Muscle of arm (tissue), 1 donor: ENCODE measurements at regions not wholly inside any gene's neighbourhood (a gene's known extent, or its start where the extent isn't known, plus 50 kb on each side); places are given as distances from the start of the nearest gene placed in this dataset.
"Not testable (repeated sequence)": the region's sequence is repeated elsewhere in the genome, so short reads cannot be mapped to it uniquely, and the experiment has no call there.

ENCODE experiments used
- DNase-seq: peaks from one replicate; pipeline ENCODE4 v3.0.0-alpha.2; 2013

DNA sequence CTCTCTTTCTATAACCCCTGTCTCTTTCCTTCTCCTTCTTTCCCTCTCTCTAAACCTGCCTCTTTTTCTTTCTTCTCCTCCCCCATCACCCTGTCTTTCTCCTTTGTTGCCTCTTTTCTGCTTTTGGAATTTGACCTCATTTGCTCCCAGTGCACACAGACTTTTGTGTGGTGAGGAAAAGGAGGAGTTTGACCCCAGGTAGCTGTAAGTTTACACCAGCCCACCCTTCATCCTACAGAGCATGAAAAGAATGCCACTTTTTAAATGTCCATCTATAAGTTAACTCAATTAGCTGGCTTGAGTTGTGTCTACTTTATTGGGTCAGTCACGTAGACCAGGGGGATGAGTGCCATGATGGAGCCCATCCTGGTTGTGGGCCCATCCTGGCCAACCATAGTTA, 146.8 kb upstream of the SLC38A2 start:
- no peak for DNase-seq

DNA sequence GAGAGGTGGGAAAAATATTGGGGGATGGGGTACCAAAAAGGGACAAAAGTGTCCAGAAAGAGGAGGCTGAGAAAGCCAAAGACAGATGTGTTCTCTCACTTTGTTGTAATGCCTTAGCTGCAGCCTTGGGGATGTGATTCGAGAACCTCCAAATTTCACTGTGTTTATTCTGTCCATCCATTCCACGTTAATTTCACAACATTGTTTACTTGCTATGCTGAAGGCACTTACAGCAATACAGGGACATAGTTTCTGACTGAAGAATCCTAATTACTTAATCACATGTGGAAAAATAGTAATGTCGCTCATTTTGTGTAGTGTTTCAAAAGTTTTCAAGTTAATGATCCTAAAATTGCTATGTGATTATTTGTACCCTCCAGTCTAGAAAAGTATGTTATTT, 146.2 kb upstream of the SLC38A2 start:
- DNase-seq: no peak

DNA sequence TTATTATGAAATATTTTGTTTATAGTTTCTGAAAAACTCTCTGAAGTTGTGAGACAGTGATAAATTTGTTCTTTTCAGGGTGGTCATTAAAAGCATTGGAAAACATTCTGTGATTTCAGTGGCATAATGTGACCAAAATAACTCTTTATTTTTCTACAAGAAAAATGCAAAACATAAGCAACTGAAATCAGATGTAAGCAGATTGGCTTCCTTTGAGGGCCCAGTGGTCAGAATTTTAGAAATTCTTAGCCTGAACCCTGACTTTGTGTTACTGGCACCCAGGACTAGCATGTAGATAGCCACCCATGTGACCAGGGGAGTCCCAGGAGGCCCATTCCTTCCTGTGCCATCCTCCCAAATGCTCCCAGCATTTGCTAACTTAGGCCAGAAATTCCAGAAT, 145.6 kb upstream of the SLC38A2 start:
- no peak for DNase-seq

DNA sequence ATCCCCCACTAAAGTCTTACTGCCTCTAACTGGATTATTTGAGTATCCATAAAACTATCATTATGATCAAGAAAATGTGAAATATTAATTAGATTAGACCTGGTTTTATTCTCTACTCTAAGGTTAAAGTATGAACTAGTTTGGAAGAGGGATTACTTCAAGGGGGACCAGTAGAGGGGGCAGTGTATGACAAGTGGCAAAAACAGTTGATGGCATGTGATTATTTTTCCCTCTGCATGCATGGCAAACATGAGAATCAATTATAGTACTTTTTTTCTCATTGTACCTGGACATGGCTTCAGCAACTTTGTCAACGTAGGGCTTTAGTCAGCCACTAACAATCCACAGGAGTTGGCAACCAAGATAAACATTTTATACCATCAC, 145.0 kb upstream of the SLC38A2 start:
- DNase-seq: no peak

DNA sequence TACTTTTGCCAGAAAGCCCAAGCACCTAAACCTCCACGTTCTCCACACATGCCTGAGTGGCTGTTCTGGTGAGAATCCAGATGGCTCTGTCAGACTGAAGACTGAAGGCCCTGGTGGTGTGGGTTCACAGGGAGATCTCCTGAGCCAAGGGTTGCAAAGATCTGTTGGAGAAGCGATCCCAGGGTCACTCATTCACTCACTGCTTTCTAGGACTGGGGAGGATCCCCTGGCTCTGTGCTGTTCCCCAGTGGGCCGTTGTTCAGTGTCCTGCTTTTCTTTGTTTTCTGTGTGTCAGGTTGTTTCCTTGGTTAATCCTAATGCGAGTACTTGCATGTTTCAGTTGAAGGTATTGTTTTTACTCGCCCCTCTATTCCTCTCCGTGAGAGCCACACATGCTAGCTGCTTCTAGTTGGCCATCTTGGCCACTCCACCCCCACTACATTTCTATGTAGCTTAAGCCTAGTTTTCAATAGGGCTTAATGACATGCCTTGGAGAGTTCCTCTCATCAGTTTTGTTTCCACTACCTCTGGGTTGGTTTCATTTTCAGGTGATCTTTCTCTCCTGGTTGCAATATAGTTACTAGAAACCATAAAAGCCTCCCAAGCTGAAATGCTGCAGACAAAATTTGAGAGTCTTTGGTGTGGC, 144.5 kb upstream of the SLC38A2 start:
- DNase-seq: no peak

DNA sequence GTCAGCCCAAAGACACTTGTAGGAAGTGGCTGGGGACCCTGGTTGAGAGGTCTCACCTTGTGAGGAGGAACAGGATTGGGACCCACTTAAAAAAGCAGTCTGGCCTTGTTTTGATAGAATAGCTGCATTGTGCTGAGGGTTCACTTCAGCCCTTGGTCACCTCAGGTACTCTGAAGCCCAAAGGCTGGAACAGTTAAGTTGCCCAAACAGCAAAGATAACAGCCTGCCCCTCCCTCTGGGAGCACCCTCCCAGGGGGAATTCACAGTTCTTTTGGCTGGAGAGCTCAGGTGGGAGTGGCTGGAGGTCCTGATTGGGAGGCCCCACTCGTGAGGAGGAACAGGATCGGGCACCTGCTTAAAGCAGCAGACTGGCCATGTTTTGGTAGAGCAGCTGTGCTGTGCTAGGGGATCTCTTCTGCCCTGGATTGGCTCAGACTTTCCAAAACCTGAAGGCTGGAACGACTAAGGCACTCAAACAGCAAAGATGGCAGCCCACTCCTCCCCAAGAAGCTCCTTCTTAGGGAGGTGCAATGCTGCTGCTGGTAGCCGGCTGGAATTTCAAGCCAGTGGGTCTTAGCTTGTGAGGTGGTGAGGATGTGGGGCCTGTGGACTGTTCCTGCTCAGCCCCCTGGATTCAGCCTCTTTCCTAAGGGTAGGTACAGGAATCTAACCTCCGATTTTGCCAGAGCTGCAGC, 143.8 kb upstream of the SLC38A2 start:
- no peak for DNase-seq

DNA sequence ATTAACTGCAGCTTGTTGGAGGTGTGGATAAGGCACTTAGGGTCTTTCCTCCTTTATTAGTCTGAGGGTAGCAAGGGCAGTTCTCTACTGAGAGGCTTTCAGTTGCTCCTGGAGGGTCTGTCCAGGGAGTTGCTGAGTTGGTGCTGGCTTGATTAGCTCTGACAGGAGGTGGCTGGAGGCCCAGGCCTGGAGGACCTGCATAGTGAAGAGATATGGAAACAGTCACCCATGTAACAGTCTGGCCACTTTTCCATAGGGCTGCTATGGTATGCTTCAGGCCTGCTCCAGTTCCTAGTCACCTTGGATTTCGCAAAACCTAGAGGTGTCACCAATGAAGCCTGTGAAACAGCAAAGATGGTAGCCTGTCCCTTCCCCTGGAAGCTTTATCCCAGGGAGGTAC, 143.3 kb upstream of the SLC38A2 start:
- DNase-seq: no peak

DNA sequence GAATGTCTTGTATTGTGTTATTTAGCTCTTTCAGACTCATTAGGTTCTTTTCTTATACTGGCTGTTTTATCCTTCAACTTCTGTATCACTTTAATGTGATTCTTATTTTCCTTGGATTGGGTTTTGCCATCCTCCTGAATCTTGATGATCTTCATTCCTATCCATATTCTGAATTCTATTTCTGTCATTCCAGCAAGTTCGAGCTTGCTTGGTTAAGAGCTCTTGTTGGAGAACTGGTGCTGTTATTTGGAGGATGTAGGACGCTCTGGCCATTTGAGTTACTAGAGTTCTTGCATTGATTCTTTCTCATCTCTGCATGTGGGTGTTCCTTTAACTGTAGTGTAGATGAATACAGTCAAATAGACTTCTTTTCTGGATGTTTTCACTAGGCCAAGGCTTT, 142.3 kb upstream of the SLC38A2 start:
- DNase-seq: no peak

DNA sequence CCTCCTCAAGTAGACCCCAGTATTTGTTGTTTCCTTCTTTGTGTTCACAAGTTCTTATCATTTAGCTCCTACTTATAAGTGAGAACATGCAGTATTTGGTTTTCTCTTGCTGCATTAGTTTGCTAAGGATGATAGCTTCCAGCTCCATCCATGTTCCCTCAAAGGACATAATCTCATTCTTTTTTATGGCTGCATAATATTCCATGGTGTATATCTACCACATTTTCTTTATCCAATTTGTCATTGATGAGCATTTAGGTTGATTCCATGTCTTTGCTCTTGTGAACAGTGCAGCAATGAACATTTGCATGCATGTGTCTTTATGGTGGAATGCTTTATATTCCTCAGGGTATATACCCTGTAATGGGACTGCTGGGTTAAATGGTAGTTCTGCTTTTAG, 137.7 kb upstream of the SLC38A2 start:
- DNase-seq: not testable (repeated sequence)

DNA sequence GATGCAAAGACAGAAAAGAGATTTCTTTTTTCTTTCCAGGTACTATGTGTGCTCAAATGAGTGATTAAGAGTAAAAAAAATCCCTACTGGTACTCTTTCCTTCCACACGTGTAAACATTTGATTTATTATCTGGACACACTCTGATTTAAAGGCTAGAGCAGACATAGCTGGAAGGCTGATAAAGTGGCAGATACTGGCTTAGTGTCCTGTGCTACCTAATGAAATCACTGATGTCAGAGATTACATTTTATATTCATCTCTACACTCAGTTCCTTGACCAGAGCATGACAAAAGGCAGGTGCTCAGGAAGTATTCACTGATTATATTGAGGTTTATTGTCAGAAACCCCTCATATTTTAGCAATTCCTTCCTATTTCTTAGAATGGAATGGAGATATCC, 136.6 kb upstream of the SLC38A2 start:
- DNase-seq: no peak

DNA sequence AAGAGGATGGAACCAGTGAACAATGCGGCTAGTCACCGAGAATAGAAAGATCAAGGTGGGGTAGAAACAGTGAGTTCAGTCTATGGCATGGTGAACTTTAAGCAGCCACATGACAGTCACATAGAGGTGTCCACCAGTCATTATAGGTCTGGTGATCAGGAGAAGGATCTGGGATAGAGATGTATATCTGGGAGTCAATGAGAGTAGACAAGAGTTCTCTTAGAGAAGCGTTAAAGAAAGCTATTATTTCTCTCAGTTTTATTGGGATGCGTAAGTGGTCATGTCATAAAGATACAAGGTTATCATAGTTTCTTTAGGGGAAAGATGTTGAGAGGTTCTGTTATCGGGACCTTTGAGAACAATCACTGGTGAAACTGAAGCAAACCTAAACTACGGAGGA, 136.1 kb upstream of the SLC38A2 start:
- DNase-seq: no peak

DNA sequence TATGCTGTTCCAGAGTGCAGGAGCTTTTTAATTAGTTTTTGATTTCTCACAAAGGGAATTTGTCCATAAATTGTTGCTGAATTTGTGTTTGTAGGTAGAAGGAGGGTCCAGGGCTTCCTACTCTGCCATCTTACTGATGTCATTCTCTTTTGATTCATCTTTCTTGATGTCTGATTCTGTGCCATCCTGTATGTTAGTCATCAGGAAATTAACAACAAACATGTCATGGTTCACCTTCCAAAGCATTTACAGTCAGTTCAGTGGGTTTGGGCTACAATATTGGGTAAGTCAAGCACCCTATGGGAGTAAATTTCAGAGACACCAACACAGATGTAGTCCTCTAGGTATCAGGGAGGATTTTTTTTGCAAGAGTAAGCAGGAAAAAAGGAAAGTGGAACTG, 135.2 kb upstream of the SLC38A2 start:
- no peak for DNase-seq

DNA sequence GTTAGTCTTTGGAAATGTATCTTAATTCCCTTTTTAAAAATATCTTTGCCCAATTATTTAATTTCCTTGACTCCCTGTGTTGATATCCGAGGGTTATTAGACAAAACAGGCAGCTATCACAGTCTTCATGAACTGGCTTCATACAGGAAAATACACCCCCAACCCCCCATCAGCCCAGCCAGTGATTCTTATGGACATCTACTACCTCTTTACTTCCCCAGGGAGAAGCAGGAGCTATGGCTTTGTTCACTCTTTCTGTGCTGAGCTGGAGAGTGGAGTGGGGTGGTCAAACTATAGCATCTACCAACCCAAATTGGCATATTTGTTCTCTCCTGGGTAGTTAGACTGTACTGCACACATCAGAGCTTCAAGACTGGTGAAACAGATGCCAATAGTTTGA, 134.4 kb upstream of the SLC38A2 start:
- no peak for DNase-seq

DNA sequence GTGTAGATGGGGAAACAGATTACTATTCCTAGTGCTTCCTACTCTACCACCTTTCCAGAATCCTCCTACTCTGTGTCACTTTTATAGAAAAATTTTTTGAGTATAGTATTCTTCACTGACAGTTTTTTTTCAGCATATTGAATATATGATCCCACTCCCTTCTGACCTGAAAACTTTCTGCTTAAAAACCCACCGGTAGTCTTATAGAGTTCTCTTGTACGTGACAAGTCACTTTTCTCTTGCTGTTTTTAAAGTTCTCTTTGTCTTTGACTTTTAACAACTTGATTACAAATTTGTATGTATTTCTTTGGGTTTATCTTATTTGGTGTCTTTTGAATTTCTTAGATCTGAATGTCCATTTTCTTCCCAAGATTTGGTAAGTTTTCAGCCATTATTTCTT, 133.6 kb upstream of the SLC38A2 start:
- no peak for DNase-seq

DNA sequence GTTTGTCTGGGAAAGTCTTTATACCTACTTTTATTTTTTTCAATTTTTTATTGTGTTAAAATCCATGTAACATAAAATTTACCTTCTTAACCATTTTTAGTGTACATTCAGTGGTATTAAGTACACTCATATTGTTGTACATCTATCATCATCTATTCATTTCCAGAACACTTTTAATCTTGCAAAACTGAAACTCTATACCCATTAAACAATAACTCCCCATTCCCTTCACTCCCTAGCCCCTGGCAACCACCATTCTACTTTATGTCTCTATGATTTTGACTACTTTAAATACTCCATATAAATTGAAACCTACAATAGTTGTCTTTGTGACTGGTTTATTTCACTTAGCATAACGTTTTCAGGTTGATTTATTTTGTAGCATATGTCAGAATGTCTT, 131.9 kb upstream of the SLC38A2 start:
- no peak for DNase-seq

DNA sequence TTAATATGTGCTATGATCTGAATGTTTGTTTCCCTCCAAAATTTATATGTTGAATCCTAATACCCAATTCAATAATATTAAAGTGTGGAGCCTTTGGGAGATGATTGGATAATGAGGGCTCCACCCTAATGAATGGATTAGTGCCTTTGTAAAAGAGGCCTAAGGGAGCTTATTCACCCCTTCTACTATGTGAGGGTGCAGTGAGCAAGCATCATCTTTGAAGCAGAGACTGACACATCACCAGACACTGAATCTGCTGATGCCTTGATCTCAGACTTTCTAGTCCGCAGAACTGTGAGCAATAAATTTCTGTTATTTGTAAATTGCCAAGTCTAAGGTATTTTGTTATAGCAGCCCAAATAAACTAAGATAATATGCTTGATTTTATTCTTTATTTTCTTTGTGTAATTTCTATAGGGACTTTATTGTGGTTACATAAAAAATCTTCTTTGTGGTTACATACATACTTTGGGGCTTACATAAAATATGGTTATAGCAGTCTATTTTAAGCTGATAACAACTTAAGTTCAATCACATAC, 131.1 kb upstream of the SLC38A2 start:
- no peak for DNase-seq

DNA sequence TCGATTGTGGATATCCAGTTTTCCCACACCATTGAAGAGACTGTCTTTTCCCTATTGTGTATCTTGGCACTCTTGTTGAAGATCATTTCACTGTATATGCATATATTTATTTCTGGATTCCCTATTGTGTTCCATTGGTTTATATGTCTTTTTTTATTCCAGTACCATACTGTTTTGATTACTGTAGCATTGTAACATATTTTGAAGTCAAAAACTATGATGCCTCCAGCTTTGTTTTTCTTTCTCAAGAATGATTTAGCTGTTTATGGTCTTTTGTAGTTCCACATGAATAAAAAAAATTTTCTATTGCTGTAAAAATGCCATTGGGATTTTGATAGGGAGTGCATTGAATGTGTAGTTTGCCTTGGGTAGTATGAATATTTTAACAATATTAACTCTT, 128.1 kb upstream of the SLC38A2 start:
- DNase-seq: no peak

DNA sequence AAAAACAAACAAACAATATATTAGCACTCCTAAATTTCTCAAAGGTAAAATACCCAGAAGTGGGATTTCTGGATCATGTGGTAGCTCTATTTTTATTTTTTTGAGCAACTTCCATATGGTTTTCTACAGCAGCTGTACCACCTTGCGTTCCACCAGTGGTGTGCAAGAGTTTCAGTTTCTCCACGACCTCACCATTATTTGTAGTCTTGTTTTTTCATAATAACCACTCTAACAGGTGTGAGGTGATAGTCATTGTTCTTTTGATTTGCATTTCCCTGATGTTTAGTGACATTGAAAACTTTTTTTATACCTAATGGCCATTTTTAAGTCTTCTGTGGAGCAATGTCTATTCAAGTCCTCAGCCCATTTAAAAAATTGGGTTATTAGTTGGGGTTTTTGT, 127.3 kb upstream of the SLC38A2 start:
- DNase-seq: no peak

DNA sequence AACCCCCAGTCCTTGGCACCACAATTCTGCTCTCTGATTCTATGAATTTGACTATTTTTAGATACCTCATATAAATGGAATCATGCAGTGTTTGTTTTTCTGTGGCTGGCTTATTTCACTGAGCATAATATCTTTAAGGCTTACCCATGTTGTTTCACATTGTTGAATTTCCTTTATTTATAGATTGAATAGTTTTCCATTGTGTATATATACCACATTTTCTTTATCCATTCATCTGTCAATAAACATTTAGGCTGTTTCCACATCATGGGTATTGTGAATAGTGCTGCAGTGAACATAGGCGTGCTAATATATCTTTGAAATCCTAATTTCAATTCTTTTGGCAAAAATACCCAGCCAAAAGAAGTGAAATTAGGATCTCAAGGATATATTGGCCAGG, 126.7 kb upstream of the SLC38A2 start:
- DNase-seq: no peak

DNA sequence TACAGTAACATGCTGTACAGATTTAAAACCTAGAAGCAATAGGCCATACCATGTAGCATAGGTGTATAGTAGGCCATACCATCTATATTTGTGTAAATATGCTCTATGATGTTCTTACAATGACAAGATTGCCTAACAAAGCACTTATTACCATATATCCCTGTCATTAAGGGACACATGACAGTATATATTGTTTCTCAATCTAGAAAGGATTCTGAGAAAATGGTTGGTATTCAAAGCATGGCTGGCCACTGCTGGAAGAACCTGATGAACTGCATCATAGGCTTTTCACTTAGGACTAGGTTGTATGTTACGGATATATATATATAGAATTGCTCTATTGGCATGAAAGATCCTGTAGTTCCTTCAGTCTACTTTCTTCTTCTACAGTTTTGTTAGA, 125.2 kb upstream of the SLC38A2 start:
- DNase-seq: no peak

DNA sequence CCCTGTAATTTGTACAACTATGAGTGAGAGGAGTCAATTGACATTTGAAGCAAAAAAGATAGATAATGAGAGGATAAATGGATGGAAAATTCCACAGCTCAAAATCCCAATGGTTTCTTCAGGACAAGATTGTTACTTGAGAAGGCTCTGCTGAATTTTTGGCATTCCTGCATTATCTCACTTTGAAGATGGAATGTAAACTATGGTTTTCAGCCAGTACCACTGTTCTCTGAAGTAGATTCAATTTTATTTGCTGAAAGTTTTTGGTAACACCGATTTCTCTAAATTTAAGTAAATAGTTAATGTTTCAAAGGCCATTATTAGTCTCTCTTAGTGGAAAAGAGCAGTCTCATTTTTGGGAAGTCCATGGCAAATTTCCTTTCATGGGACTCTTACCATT, 121.9 kb upstream of the SLC38A2 start:
- DNase-seq: no peak

DNA sequence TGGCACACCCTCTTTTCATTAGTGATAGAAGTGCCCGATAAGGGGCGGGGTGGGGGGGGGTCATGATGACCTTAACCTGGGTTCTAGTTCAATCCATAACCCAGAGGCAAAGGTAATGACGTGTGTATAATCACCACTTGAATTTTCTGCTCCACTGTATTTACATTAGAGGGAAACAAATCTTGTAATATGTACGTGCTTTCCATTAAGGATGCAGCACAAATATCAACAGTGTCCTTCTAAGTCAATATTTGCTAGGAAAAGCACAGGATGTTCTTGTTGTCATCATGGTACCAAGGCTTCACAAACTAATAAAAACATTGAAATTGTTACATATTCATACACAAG, 121.2 kb upstream of the SLC38A2 start:
- DNase-seq: no peak

DNA sequence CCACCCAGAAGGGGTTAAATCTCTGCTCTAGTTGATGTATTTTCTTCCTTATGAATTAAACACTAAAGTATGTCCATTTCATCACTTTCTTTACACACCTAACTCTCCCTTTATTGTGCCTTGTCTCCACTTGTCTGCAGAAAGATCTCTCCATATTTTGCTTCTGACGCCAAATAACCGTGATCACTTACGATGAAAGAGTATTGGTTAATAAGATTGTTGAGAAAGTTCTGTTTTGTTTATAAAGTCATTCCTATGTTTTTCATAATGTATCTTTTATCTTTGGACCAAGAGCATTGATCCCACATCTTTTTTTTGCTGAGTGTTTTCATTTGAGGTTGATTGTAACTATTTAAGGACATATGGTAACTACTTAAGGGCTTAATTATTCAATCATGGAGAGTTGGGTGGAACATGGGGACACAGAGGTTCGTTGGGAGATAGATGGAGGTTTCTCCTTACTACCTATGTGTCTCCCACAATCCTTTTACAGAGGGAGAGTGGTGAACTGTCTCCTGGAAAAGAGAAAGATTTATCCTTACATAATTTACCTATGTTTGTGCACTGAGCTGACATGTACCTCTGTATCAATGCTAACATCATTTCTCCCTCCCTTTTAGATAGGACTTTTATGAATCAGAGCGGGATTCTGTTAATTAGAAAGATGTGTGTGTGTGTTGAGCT, 120.7 kb upstream of the SLC38A2 start:
- DNase-seq: no peak
